ENCODE measurements at regions not wholly inside any gene's neighbourhood (a gene's known extent, or its start where the extent isn't known, plus 50 kb on each side); places are given as distances from the start of the nearest gene placed in this dataset.
A peak's percentile ranks its signal among the peaks of the same experiment; 100 is the strongest.

- DNase-seq (no peak), ATAC-seq (no peak)
- no peak overlapping the region for H3K4me3 Mint-ChIP-seq
- H3K4me1 Mint-ChIP-seq: peaks cover 16% of the 10 kb centered on the region
- no peaks in the 10 kb centered on the region for H3K9me3 Mint-ChIP-seq (ENCODE audit: low read depth)
- no peak overlapping the region for H3K27ac Mint-ChIP-seq
- peaks cover 3% of the 10 kb centered on the region for H3K36me3 Mint-ChIP-seq
- peaks cover 27% of the 10 kb centered on the region for H3K27me3 Mint-ChIP-seq
- CTCF ChIA-PET: no interaction called here
Measured at GRCh38 chr1:11380500-11380899, 98.5 kb upstream of the DISP3 start.

DNA sequence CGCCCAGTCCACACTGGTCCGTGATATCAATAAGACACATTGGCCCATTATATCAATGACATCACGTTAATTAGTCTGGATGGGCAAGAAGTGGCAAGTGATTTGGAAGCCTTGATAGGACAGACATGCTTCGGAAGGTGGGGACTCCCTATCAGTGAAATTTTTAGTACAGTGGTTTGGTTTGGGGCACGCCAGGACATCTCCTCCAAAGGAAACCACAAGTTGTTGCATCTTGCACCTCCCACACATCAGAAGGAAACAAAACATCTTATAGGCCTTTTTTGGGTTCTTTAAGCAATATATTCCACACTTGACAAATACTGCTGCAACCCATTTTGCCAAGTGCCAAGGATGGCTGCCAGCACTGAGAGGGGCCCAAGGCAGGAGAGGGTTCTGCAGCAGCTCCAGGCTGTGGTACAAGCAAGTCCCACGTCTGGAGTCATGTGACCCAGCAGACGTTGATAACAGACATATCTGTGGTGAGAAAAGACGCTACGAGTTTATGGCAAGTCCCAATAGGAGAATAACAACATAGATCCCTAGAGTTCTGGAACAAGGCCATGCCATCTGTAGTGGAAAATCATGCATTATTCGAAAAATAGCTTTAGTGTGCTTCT, 95.3 kb upstream of the DISP3 start:
- H3K9me3 Mint-ChIP-seq (ENCODE audit: low read depth): no peaks in the 10 kb centered on the region
- CTCF ChIA-PET: interaction anchor here (1.3 kb wide), 1 partner anchor 63 kb away, joined by 4 read pairs; no protein-coding TSS in a partner anchor
- DNase-seq: no peak
- H3K4me3 Mint-ChIP-seq: no peak overlapping the region
- peak; percentile 23 for ATAC-seq
- peaks cover 46% of the 10 kb centered on the region for H3K27me3 Mint-ChIP-seq
- H3K4me1 Mint-ChIP-seq: peaks cover 16% of the 10 kb centered on the region
- no peak overlapping the region for H3K27ac Mint-ChIP-seq
- peaks cover 3% of the 10 kb centered on the region for H3K36me3 Mint-ChIP-seq

GRCh38 chr1:11384170-11384554, 94.8 kb upstream of the DISP3 start:
- CTCF ChIA-PET: interaction anchor here (1.3 kb wide), 1 partner anchor 64 kb away, joined by 4 read pairs; no protein-coding TSS in a partner anchor
- H3K4me1 Mint-ChIP-seq: peaks cover 16% of the 10 kb centered on the region
- no peak for DNase-seq

DNA sequence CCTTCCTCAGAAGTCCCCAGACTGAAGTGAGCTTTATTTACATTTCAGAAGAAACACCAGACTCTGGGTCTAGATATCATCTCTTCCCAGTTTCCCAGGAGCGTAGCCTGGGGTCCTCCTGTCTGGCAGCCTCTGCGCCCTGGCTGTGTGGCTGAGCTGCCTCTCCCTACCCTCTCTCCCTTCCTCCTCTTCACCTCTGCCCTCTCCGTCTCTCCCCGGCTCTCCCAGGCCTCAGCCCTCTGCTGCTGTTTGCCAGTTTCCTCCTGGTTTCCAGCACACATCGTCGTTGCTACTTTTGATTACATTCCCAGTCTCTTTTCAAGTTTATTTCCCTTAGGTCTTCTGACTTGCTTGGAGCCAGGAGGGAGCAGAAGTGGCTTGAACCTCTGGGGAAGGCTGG, 91.1 kb upstream of the DISP3 start:
- peaks cover 50% of the 10 kb centered on the region for H3K27me3 Mint-ChIP-seq
- CTCF ChIA-PET: no interaction called here
- H3K9me3 Mint-ChIP-seq (ENCODE audit: low read depth): no peaks in the 10 kb centered on the region
- no peaks in the 10 kb centered on the region for H3K36me3 Mint-ChIP-seq
- DNase-seq (no peak), ATAC-seq (no peak)
- H3K4me3 Mint-ChIP-seq: no peak overlapping the region
- H3K4me1 Mint-ChIP-seq: peaks cover 16% of the 10 kb centered on the region
- no peak overlapping the region for H3K27ac Mint-ChIP-seq

More at GRCh38 chr1:11384170-11384554, 94.8 kb upstream of the DISP3 start:
- Mint-ChIP-seq H3K4me3 (no peak overlapping the region), H3K27ac (no peak overlapping the region), H3K27me3 (peaks cover 46% of the 10 kb centered on the region), H3K9me3 (ENCODE audit: low read depth) (no peaks in the 10 kb centered on the region), H3K36me3 (peaks cover 3% of the 10 kb centered on the region)
- ATAC-seq: peak; percentile 58

GRCh38 chr1:11388617-11389016, 90.3 kb upstream of the DISP3 start:
- no peak for DNase-seq
- Mint-ChIP-seq H3K27me3 (peaks cover 50% of the 10 kb centered on the region), H3K9me3 (ENCODE audit: low read depth) (no peaks in the 10 kb centered on the region), H3K36me3 (no peaks in the 10 kb centered on the region), H3K27ac (no peak overlapping the region), H3K4me3 (no peak overlapping the region), H3K4me1 (peaks cover 11% of the 10 kb centered on the region)
- CTCF ChIA-PET: interaction anchor here (0.7 kb wide), 1 partner anchor 264 kb away, joined by 3 read pairs; no protein-coding TSS in a partner anchor
- ATAC-seq: no peak

DNA sequence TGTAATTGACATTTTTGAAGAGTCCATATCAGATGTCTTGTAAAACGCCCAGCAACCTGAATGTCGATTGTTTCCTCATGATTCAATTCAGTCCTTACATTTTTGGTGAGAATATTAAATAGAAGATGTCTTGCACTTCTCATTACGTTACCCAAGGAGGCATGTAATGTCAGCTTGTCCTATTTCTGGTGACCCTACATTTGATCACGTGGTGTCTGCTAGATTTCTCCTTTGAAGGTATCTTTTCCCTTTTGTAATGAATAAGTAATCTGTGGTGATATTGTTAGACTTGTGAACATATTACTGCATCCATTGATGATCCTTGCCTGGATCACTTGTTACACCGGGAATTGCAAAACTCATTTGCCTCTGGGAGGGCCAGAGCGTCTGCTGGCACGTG, 87.6 kb upstream of the DISP3 start:
- Mint-ChIP-seq H3K36me3 (no peaks in the 10 kb centered on the region), H3K27ac (no peak overlapping the region), H3K9me3 (ENCODE audit: low read depth) (no peaks in the 10 kb centered on the region), H3K4me3 (no peak overlapping the region), H3K4me1 (peaks cover 3% of the 10 kb centered on the region), H3K27me3 (peaks cover 43% of the 10 kb centered on the region)
- ATAC-seq: no peak
- CTCF ChIA-PET: no interaction called here
- no peak for DNase-seq

DNA sequence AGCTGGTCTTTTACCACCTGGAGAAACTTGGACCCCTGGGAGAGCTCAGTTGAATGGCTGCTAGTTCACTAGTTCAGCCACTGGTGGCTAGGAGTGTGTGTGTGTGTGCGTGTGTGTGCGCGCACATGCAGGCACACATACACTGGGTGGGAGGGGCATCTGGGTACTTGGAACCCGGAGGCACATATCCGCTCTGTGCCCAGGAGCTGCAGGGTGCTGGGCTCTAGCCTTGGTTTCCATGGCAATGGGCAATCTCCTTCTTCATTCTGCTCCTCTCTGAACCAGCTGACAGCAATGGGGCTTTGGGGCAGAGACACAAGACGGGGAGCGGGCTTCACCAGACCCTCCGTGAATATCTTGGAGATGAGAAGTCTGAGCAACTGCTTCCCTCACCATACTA, 87.1 kb upstream of the DISP3 start:
- ATAC-seq (no peak), DNase-seq (no peak)
- CTCF ChIA-PET: no interaction called here
- Mint-ChIP-seq H3K27ac (no peak overlapping the region), H3K4me3 (no peak overlapping the region), H3K9me3 (ENCODE audit: low read depth) (no peaks in the 10 kb centered on the region), H3K4me1 (peaks cover 3% of the 10 kb centered on the region), H3K36me3 (no peaks in the 10 kb centered on the region), H3K27me3 (peaks cover 39% of the 10 kb centered on the region)

DNA sequence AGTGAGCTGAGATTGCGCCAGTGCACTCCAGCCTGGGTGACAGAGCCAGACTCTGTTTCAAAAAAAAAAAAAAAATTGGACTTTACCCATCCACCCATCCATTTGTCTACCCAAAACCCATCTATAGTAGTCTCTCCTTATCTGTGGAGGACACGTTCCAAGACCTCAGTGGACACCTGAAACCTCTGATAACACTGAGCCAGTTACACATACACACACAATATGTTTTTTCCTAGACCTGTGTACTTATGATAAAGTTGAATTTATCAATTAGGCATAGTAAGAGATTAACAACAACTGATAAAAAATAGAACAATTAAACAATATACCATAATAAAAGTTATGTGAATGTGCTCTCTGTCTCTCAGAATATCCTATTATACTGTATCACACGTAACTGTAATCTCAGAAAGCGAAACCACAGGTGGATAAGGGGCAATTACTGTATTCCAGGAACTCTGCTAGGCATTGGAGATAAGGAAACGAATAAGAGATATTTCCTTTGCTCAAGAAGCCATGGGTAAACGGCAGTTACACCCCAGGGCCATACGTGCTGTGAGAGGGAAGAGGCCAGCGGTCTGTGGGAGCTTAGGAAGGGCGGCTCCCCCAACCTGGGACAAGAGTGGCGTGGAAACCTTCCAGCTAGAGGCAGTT, 84.2 kb upstream of the DISP3 start:
- no peak overlapping the region for H3K27ac Mint-ChIP-seq
- ATAC-seq: no peak
- no peak for DNase-seq
- H3K27me3 Mint-ChIP-seq: peaks cover 35% of the 10 kb centered on the region
- no peaks in the 10 kb centered on the region for H3K9me3 Mint-ChIP-seq (ENCODE audit: low read depth)
- H3K4me1 Mint-ChIP-seq: peaks cover 3% of the 10 kb centered on the region
- H3K36me3 Mint-ChIP-seq: no peaks in the 10 kb centered on the region
- H3K4me3 Mint-ChIP-seq: no peak overlapping the region
- CTCF ChIA-PET: no interaction called here

DNA sequence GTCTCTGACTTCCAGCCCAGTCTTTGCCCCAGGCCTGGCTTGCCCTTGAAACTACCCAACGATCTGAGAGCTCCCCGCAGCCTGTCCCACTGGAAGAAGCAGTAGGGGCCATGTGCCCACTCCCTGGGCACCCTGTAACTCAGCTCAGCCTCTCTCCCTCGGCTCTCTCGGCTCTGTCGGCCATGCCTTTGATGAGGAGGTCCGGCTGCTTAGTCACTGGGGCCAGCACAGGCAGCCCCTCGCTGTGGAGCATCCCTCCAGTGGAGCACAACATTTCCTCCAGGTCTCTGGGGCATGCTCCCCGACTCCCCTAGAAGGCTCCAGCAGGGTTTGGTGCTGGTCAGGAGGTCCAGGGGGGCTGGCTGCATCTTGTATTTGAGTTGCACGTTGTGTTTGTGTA, 83.3 kb upstream of the DISP3 start:
- H3K4me3 Mint-ChIP-seq: no peak overlapping the region
- CTCF ChIA-PET: no interaction called here
- no peak for DNase-seq
- no peaks in the 10 kb centered on the region for H3K9me3 Mint-ChIP-seq (ENCODE audit: low read depth)
- ATAC-seq: no peak
- H3K27me3 Mint-ChIP-seq: peaks cover 30% of the 10 kb centered on the region
- H3K27ac Mint-ChIP-seq: no peak overlapping the region
- no peaks in the 10 kb centered on the region for H3K36me3 Mint-ChIP-seq
- H3K4me1 Mint-ChIP-seq: peaks cover 3% of the 10 kb centered on the region

- Mint-ChIP-seq H3K4me1 (peaks cover 3% of the 10 kb centered on the region), H3K4me3 (no peak overlapping the region), H3K36me3 (no peaks in the 10 kb centered on the region), H3K9me3 (ENCODE audit: low read depth) (no peaks in the 10 kb centered on the region), H3K27me3 (peaks cover 17% of the 10 kb centered on the region), H3K27ac (no peak overlapping the region)
- ATAC-seq: no peak
- no peak for DNase-seq
- CTCF ChIA-PET: no interaction called here
Measured at GRCh38 chr1:11397151-11397901, 81.6 kb upstream of the DISP3 start.

- Mint-ChIP-seq H3K36me3 (no peaks in the 10 kb centered on the region), H3K27ac (no peak overlapping the region), H3K4me1 (peaks cover 3% of the 10 kb centered on the region), H3K4me3 (no peak overlapping the region), H3K9me3 (ENCODE audit: low read depth) (no peaks in the 10 kb centered on the region), H3K27me3 (peaks cover 13% of the 10 kb centered on the region)
- DNase-seq (no peak), ATAC-seq (no peak)
- CTCF ChIA-PET: no interaction called here
Measured at GRCh38 chr1:11399250-11399649, 79.7 kb upstream of the DISP3 start.

DNA sequence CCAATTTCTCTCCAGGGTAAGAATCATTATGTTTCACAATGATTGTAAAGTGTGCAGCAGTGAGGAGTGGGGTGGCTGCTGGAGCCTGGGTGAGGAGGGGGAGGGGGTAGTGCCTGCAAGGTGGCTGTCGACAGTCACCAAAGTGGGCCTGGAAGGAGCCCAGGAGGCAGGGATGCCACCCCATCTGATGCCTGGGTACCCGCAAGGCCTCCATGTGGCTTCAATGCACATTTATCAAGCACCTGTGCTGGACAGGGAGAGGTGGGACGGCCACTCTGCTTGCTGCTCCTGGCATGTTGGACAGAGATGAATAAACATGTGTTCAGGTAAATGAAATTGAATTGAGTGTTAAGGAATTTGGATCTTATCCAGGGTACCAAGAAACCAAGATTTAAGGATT, 78.8 kb upstream of the DISP3 start:
- Mint-ChIP-seq H3K4me3 (no peak overlapping the region), H3K9me3 (ENCODE audit: low read depth) (no peaks in the 10 kb centered on the region), H3K4me1 (no peaks in the 10 kb centered on the region), H3K36me3 (peaks cover under 1% of the 10 kb centered on the region), H3K27me3 (peaks cover 9% of the 10 kb centered on the region), H3K27ac (no peak overlapping the region)
- DNase-seq (no peak), ATAC-seq (no peak)
- CTCF ChIA-PET: no interaction called here

DNA sequence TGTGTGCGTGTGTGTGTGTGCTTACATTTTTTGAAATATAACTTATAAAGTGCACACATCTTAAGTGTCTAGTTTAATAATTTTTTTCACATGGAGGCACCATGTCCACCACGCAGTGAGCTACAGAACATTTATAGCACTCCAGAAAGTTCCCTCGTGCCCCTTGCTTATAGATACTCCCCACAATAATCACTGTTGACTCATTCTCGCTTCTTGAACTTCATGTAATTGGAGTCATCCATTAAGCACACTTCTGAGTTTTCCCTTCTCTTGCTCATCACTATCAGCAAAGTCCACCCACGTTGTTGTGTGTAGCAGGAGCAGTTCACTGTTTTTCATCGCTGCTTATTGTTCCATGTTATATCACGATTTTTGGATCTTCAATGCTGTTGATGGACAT, 78.4 kb upstream of the DISP3 start:
- H3K4me3 Mint-ChIP-seq: no peak overlapping the region
- H3K4me1 Mint-ChIP-seq: no peaks in the 10 kb centered on the region
- H3K36me3 Mint-ChIP-seq: peaks cover 1% of the 10 kb centered on the region
- DNase-seq: no peak
- no peaks in the 10 kb centered on the region for H3K9me3 Mint-ChIP-seq (ENCODE audit: low read depth)
- CTCF ChIA-PET: no interaction called here
- peaks cover 8% of the 10 kb centered on the region for H3K27me3 Mint-ChIP-seq
- H3K27ac Mint-ChIP-seq: no peak overlapping the region
- no peak for ATAC-seq

DNA sequence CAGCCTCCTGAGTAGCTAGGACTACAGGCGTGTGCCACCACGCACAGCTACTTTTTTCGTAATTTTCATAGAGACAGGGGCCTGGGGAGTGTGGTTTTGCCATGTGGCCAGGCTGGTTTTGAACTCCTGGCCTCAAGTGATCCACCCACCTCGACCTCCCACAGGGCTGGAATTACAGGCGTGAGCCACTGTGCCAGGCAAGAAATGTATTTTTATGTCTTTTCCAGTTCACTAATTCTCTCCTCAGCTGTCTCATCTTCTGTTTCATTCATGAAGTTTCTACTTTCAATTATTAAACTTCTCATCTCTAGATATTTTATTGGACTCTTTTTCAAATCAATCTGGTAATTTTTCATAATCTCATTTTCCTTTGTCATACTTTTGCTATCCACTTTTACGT, 72.1 kb upstream of the DISP3 start:
- DNase-seq (no peak), ATAC-seq (no peak)
- H3K9me3 Mint-ChIP-seq (ENCODE audit: low read depth): peaks cover 20% of the 10 kb centered on the region
- H3K4me3 Mint-ChIP-seq: no peak overlapping the region
- CTCF ChIA-PET: interaction anchor here (1.6 kb wide), 1 partner anchor 234 kb away, joined by 4 read pairs; no protein-coding TSS in a partner anchor
- peaks cover 18% of the 10 kb centered on the region for H3K27me3 Mint-ChIP-seq
- peaks cover 19% of the 10 kb centered on the region for H3K36me3 Mint-ChIP-seq
- H3K27ac Mint-ChIP-seq: peak overlapping the region; percentile 62
- H3K4me1 Mint-ChIP-seq: peaks cover 24% of the 10 kb centered on the region
